ENCODE measurements at regions not wholly inside any gene's neighbourhood (a gene's known extent, or its start where the extent isn't known, plus 50 kb on each side); places are given as distances from the start of the nearest gene placed in this dataset.
"Not testable (repeated sequence)": the region's sequence is repeated elsewhere in the genome, so short reads cannot be mapped to it uniquely, and the experiment has no call there.

DNA sequence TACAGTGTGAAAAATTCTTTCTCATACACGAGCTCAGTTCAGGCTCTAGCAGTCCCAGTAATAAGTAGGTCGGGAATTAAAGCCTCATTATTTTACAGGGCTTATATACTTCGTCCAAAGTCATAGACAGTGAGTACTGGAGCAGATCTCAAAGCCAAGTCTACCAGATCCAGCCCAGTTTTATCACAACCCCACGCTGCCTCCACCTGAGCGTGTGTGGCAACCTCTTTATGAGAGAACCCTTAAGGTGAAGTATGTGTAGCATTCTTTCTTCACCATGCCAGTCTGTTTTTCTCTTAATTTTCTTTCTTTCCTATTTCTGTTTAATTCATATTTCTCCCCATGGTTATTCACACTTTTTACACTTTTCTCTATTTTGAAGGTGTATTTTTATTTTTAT is 574.6 kb upstream of the ARPP21 start:
- DNase-seq: no peak

DNA sequence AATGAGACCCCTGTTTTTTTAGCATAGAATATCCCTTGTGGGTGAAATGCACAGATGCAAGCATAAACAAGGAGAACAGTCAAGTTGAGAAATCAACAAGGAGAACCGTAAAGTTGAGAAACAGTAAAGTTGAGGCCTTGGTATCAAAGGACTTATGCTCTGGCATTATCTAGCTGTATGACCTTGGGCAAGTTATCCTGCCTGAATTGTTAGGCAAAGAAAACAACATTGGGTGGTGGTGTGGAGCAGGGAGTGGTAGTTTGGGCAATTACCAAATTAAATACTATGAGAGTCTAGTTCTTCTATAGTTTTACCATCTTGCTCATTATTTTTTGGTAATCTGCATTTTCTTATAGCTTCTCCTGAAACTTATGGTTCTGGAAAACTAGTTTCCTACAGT is 573.4 kb upstream of the ARPP21 start:
- DNase-seq: no peak

DNA sequence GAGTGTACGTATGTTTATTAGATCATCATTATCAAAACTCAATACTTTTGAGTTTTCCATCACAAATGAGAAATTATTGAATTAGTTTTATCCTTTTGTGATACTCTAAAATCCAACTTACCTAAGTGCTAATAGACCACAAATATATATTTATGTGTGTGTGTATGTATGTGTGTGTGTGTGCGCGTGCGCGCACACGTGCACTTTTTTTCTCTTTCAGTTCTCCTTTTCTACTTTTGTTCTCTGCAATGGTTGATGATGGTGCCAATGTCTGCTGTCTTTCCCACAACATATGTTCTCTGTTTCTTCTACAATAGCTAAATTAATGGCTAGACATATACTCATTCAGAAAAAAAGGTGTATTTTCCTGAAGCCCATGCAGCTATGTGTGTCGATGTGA is 571.6 kb upstream of the ARPP21 start:
- DNase-seq: no peak

DNA sequence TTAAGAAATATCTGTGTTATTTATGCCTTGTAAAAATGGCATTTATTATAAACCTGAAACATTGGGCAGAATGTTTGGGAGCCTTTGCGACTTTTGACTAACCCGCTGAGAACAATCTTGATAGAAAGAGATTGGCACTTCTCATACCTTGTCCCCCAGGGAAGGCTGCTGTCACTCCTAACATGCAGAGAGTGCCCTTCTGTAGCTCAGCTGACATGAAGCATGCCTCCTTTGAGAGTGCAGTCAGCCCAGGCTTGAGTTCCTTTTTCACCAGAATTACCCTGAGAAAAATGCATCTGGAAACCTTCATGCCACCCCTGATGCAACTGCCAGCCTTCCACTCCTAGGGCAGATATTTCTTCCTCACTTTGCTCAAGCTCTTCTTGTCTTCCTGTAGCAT is 569.2 kb upstream of the ARPP21 start:
- DNase-seq: no peak

DNA sequence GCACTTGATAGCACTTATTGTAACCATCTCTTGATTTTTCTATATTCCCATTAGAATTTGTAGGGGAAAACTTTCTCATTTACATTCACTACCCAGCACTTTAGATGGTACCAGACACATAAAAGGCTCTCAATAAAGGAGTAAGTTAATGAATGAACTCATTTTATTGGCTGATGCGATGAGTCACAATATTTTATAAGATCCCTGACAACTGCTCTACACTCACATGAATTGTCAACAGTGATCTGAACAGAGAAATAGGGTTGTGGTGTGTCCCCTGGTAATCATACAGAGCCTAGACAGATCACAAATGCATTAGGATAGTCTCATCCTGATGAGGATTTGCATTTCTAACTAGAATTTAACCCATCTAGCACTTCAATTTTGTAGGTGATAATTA is 567.6 kb upstream of the ARPP21 start:
- no peak for DNase-seq

DNA sequence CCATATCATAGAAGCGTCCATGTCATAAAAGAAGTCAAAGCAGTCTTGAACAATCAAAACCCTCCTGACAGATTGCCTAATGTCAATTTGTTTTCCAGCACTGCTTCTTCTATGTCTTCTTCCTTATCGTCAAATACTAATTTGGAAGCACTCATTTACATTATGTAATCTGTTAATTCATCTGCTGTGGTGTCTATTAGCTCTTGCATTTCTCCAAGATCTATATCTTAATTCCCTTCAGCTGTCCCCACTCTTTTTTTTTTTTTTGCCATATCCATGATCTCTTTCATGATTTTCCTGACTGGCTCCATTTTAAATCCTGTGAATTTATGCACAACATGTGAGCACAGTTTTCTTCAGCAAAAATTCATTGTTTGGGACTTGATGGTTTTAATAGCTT is 560.5 kb upstream of the ARPP21 start:
- DNase-seq: no peak

DNA sequence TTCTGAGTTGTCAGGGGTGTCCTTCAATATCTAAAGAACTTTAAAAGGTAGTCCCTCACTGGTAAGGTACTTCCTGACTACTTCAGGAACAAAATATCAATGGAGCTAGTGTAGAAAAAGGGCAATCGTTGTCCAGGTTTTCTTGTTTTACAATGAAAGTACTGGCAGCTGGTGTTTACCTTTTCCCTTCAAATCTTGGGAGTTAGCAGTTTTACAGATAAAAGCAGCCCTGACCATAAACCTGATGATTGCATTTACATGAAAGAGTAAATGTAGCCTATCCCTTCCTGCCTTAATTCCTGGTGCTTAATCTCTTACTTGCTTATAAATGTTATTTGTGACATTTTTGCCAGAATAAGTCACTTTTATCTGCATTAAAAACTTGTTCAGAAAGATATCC is 559.9 kb upstream of the ARPP21 start:
- DNase-seq: no peak

DNA sequence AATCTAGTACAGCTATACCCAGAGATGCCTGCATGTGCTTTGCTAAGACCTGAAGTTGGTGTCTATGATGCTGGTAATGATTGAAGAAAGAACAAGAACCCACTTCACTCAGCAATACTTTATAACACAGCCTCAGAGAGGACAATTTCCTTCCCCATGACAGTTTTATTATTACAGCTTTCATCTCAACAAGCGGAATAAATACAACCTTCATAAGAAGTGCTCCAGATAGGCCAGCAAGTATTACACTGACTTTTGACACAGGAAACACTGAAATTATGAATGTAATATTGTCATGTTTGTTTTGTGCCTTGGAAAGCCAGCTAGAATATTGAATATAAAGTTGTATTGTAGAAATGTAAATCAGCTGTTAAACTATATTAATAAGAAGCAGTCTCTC is 557.4 kb upstream of the ARPP21 start:
- no peak for DNase-seq

DNA sequence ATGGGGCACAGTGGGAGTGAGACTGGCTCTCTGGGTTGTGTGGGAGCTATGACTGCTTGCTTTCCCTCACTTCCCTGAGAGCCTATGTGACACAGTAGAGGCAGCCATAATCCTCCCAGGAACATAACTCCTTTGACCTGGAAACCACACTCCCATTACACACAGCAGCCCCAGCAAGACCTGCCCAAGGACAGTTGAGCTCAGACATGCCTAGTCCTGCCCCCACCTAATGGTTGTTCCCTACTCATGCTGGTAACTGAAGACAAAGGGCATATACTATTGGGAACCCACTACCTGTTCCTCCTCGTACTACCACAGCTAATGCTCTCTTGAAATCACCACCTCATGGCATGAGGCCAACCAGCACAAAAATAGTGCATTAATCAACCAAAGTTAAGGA is 550.4 kb upstream of the ARPP21 start:
- no peak for DNase-seq

DNA sequence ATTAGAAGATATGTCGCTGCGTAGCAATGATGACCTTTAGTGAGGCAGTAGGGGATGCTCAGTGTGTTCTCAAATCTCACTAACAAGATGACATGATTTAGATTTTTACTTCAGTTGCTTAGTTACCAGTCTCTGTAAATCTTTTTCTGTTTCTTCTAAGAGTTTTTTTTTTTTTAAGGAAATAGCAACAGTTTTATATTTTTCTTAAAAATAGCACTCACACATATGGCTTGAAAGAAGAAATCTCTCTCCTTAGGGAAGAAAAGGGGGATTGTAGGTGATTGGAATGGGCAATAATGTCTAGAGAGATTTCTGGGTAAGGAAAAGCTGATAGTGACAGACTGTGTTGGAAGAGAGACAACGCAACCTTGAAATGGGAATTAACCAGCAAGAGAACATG is 524.6 kb upstream of the ARPP21 start:
- no peak for DNase-seq

DNA sequence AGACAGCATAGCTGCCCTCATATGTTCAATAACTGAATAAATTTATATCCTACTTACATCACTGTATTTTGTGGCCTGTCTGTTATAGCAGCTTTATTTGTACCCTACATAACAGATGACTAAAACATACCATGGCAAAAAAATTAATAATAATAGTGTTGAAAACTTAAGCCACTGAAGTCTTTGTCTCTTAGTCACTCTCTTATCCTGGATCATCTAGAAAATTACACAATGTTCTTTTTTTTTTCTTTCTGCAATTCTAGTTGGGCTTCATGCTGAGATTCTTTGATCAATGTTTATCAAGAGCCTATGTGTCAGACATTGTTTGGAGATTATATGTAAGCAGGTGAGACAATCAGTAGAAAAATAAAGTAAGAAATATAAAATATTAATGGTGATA is 519.3 kb upstream of the ARPP21 start:
- DNase-seq: no peak

DNA sequence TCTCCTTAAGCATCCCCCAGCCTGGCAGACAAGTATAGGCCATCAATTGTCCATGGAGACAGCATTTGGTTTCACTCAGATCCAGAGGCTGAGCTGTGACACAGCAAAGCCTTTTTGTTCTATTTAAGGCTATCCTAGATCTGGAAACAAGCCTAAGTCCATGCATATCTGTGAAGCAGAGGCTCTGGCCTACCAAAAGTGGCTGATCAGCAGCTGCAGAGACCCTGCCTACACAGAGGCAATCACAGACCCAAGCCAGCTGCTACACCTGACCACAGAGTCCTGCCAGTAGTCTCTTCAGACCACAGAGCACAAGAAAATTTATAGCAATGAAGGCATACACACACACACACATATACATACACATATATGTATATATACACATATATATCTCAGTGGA is 501.7 kb upstream of the ARPP21 start:
- DNase-seq: no peak

DNA sequence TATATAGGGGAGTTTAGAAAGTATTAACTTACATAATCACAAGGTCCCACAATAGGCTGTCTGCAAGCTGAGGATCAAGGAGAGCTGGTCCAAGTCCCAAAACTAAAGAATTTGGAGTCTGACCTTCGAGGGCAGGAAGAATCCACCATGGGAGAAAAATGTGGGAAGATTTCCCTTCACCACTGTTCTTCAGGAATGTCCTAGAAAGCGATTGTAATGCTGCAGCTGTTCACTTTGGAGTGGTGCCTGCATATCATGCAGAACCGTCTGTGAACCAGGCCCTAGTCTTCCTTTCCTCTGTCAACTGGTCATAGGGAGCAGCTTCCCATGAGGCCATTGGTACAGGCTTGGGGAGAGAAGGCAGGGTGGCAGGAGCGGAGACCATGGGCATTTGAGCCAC is 497.9 kb upstream of the ARPP21 start:
- DNase-seq: no peak

DNA sequence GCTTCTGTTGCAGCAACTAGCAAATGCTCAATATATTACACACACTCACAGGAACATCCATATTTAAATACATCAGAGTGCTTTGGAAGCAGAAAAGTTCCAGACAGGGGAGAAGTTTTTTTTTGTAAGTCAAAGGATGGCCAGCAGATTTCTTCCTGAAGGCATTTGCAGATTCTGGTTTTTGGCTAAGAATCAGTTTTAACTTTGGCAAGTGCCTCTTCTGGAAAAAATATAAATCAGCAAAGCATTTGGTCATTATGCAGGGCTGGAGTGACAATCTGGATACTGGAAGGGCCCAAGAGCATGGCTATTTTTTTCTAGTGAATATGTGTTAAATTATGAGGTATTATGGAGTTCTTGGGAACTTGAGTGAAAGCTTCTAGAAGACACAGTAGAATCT is 495.3 kb upstream of the ARPP21 start:
- DNase-seq: no peak

DNA sequence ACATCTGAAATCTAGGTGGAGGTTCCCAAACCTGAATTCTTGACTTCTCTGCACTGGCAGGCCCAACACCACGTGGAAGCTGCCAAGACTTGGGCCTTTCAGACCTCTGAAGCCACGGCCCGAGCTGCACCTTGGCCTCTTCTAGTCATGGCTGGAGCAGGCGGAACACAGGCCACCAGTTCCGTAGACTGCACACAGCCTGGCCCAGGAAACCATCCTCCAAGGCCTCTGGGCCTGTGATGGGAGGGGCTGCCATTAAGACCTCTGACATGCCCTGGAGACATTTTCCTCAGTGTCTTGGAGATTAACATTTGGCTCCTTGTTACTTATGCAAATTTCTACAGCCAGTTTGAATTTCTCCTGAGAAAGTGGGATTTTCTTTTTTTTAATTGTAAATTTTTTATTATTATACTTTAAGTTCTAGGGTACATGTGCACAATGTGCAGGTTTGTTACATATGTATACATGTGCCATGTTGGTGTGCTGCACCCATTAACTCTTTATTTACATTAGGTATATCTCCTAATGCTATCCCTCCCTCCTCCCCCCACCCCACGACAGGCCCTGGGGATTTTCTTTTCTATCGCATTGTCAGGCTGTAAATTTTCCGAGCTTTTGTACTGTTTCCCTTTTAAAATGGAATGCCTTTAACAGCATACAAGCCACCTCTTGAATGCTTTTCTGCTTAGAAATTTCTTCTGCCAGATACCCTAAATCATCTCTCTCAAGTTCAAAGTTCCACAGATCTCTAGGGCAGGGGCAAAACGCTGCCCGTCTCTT is 492.9 kb upstream of the ARPP21 start:
- DNase-seq: not testable (repeated sequence)

DNA sequence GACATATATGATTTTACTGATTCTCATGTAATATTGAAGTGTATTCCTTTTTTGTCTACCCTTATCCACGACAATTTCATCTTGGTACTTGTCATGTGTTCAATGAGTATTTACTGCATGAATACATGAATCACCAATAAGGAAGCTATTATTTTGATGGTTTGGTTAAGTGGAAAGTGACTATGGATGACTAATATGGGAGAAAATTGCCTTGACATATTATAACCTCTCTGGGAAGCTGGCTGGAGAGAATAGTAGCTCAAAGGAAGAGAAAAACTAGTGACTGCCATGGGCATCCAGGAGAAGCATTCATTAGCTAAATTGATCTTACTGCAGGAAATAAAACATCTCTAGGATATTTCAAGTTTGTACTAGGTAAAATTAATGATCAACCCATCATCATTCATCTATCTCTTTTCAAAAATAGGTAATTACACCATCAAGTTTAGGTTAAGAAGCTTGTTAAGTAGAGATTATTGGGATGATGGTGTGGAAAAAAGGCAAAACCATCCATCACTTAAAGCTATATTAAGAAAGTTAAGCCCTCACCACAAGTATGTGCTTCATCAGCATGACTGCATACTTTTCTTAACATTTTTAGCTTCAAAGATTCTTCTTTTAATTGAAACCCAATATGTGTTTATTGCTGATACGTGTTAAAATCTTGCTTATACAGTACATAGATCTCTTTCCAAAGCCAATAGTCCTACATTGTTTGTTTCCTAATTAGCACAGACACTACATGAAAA is 455.2 kb upstream of the ARPP21 start:
- DNase-seq: no peak

DNA sequence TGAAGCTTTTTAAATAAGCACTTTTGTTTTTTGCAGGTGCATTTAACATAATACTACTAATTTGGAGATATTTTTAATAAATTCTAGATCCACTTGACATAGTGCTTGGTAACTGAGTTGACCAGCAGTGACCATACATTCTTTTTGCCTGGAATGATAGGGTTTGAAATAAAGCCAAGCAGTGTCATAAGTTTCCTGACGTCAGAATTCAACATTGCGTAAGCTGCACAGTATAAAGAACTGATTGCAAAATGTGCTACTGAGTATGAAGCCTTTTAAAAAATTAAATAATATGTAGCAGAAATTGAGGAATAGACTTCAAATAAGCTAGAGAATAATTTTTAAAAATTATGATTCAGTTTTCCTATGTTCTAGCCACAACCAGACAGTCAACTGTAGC is 454.6 kb upstream of the ARPP21 start:
- DNase-seq: peak in 1 of 2 experiments; percentile 18

DNA sequence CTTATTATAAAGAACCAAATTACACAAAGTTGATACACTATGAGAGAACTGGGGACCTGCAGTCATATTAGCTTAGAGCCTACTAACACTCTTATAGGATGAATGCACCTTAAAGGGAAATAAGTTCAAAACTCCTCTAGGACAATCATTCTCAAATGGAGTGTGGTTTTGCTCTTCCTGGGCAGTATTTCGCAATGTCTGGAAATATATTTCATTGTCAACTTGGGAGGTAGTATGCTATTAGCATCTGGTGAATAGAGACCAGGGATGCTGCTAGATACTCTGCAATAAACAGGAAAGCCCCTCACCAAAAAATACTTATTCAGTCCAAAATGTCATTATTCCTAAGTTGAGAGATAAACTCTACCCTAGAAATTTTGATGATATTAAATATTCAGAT is 451.4 kb upstream of the ARPP21 start:
- DNase-seq: no peak

DNA sequence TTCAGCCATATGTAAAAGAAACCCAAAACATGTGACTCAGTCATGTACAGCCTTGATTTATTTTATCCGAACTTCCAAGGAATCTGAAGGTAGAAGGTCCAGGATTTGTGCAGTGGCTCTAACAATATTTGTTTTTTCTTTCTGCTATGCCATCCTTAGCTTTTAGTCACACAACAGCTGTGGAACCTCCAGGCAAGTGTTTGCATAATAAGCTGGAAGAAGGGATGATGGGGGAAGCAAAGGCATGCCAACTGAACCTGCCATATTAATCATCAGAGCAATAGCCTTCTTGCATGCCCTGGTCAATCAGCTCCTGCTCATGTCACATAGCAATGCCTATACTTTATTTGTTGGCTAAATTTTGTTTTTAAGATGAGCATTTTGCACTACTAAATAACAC is 444.7 kb upstream of the ARPP21 start:
- no peak for DNase-seq

DNA sequence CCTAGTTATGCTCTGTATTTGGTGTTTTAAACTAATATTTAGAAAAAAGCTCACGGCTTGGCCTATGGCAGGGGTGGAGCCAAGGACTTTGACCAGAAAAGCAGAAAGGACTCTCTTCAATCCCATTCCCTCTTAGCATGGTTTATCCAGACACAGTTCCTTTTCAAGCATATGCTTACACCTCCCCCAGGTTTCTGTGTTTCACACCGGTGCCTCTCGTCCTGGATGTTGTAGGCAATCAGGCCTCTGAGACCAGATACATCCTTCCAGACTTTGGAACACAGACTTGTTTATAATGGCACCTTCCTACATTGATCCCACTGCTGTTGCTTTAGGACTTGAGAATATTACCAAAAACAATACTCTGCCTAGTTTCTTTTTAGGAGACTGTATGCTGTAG is 440.5 kb upstream of the ARPP21 start:
- no peak for DNase-seq

DNA sequence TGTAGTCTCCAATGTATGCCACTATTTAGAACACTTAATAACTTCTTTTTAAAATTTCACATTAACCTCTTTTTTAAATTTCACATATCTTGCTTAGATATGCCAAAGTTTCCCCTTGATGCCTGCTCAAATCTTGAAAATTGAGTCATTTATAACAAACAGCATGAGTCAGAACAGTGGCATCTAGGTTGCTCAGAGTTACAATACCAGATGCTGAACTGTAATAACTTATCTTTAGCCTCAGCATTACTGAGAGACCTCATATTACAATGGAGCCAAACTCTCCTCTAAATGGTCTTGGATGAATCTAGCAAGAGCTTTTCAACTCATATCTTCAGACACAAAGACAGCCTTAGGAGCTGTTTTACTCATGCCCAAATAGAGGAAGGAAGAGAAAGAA is 439.3 kb upstream of the ARPP21 start:
- DNase-seq: no peak

DNA sequence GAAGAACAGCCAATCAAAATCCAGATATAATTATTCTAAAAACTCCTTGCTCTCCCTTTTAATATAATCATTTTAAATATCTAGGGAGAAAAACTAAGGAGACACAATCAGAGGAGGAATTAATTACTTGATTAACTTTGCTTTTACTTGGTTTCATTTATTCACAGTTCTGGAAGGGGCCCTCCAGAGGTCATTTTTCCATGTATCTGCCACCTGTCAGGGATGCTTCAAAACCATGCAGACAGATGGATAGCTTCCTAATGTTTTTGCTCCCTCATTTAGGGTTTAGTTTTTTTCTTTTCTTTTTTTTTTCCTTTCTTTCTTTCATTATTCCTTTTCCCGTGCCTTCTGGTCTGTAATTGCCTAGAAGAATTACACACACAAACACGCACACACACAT is 438.1 kb upstream of the ARPP21 start:
- DNase-seq: no peak

DNA sequence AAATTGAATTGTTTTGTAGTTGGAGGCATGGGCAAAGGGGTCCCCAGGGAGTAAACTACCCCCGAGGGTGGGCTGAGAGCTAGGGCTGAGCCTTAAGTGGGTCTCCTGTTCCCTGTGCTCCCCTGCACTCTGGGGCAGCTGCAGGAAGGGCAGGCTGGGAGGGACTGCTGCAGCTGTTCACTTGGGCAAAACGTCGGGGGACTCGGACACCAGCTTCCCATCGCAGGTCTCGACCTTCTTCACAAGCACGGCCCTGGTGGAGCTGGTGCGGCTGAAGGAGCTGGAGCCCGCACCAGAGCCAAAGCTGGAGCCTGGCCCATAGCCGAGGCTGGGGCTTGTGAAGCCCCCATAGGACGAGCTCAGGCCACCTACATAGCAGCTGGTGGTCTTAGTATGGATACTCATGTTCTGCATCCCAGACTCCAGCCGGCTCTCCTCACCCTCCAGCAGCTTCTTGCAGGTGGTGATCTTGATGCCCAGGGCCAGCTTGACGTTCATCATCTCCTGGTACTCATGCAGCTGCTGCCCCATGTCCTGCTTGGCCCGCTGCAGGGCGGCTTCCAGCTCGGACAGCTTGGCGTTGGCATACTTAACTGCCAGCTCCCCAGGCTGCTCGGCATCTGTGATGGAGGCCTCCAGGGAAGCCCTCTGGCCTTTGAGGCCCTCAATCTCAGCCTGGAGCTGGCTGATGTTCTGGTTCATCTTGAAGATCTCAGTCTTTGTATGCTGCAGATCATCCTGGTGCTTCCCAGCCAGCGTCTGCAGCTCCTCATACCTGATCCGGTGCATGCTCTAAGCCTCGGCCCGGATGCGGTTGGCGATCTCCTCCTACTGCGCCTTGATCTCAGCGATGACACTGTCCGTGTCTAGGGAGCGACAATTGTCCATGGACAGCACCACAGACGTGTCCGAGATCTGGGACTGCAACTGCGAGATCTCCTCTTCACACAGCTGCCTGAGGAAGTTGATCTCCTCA is 423.5 kb upstream of the ARPP21 start:
- no peak for DNase-seq

Measured in AML-193 (cell line).